ENCODE measurements at regions not wholly inside any gene's neighbourhood (a gene's known extent, or its start where the extent isn't known, plus 50 kb on each side); places are given as distances from the start of the nearest gene placed in this dataset.

DNA sequence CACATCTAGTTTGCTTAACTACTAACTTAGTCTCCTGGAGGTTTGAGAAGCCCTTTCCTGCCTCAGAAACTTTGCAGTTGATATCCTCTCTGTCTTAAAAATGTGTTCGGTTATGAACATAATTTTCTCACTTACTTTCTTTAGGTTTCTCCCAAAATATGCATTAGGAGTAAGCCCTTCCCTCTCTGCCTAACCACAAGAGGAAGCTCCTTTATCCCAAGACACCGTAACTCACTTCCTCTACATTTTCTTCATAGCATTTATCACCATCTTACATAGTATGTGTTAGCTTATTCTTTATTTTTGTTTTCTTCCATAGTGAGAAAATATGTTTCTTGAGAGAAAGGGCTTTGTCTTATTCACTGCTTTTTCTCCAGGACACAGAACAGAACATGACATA is 952.5 kb upstream of the ATXN8OS start:
- no peak for TF ChIP-seq CTCF (optimal IDR thresholded peaks at IDR 0.05 in 1 of 3, IDR thresholded peaks at IDR 0.05 in 1 of 3, conservative IDR thresholded peaks at IDR 0.05 in 1 of 3; ENCODE audit: extremely low read depth in 1 of 3, insufficient read depth in 2 of 3, low read length in 3 of 3)
- TF ChIP-seq EZH2 (IDR thresholded peaks at IDR 0.05; ENCODE audit: low read length) = no peak

Measured in keratinocyte (primary cell).